NCI-H1048 (cell line): ENCODE measurements at regions not wholly inside any gene's neighbourhood (a gene's known extent, or its start where the extent isn't known, plus 50 kb on each side); places are given as distances from the start of the nearest gene placed in this dataset.

ENCODE experiments used
- DNase-seq: peaks from one replicate; lab custom pipeline; 2025; lab: John Stamatoyannopoulos, UW

DNA sequence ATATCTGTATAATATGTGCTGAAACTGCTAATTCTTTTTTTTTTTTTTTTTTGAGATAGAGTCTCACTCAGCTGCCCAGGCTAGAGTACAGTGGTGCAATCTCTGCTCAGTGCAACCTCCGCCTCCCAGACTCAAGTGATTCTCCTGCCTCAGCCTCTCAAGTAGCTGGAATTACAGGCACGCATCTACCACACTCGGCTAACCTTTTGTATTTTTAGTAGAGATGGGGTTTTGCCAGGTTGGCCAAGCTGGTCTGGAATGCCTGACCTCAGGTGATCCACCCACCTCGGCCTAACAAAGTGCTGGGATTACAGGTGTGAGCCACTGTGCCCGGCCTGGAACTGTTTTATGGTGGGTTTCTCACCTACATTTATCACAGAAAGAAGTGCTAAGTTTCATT, 307.8 kb upstream of the STT3B start:
- no peak for DNase-seq

DNA sequence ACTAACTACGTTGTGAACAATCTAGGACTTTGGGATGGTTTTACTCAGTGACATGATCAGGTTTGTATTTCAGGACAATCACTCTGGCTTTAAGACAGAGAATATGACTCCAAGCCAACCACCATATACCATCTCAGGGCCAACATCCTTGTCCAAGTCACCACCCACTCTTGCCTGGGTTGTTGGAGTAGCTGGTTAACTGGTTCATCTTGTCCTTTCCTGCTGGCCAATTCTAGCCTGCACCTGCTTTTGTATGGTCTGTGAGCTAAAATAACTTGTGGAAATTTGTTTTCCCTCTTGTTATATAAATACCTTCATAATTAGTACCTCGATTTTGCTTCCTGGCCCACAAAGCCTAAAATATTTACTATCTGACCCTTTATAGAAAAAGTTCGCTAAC, 306.8 kb upstream of the STT3B start:
- no peak for DNase-seq

DNA sequence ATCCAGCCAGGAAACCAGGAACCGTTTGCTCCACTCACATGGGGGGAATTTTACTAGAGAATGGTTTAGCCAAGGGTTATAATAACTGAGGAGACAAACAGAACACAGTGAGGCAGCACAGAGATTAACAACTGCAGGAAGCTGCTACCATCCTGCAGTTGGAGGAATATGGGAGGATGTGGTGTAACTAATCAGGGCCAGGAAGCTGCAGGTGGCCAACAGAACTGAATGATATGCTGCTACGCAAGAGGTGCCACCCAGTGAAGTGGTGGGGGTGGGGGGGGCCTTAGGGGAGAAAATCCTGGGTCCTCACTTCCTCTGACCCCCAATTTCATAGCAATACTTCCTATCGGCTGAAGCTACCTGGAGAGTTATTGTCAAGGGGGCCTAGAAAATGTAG, 306.4 kb upstream of the STT3B start:
- no peak for DNase-seq

DNA sequence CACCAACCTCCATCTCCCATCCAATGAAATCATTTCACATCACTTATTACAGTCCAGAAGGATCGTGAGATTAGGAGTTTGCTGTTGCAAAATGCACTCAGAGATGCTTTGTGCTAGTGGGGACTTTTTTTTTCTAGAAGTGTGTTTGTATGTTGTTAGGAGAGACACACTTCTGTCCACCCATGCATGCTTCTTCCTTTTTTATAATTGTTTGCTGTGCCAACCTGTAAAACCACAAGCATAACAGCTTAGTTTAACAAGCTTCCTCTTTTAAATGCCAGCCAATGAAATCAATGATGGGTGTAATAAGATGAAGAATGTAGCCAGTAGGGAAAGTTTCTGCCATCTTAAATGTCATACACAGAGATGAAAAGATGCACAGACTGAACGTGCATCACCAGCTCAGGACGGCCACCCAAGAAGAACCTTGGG, 305.6 kb upstream of the STT3B start:
- DNase-seq: no peak

DNA sequence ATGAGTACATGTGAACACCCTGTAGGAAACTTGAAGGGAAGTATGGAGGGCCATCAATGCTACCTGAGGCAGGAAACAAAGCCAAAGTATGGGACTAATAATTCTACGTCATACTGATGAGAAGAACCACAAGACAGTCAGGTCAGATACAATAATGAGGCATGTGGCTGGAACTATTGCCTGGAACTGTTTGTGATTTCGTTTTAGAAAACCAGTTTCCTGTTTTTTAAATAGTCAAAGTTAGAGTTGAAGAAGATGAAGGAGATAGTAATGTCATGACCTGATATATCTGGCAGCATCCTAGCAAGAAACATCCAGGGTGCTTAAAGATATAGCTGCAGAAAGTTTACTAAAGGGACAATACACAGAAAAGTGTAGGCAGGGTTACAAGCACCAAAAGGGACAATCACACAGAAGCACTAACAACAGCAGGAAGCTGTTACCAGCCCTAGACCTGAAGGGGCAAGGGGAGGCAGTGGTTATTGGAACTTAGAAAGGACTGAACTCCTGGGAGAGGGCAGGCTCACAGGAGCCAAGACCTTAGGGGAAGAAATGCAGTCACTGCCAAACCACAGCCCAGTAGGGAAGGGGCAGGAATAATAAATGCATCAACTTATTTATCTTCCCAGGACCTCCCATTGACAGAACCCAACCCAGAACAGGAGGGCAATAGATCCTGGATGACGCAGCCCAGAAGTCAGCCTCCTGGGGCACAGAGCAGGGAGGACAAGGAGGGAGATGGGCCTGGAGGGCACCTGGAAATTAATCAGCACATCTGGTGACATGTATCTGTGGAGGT, 302.1 kb upstream of the STT3B start:
- DNase-seq: no peak

DNA sequence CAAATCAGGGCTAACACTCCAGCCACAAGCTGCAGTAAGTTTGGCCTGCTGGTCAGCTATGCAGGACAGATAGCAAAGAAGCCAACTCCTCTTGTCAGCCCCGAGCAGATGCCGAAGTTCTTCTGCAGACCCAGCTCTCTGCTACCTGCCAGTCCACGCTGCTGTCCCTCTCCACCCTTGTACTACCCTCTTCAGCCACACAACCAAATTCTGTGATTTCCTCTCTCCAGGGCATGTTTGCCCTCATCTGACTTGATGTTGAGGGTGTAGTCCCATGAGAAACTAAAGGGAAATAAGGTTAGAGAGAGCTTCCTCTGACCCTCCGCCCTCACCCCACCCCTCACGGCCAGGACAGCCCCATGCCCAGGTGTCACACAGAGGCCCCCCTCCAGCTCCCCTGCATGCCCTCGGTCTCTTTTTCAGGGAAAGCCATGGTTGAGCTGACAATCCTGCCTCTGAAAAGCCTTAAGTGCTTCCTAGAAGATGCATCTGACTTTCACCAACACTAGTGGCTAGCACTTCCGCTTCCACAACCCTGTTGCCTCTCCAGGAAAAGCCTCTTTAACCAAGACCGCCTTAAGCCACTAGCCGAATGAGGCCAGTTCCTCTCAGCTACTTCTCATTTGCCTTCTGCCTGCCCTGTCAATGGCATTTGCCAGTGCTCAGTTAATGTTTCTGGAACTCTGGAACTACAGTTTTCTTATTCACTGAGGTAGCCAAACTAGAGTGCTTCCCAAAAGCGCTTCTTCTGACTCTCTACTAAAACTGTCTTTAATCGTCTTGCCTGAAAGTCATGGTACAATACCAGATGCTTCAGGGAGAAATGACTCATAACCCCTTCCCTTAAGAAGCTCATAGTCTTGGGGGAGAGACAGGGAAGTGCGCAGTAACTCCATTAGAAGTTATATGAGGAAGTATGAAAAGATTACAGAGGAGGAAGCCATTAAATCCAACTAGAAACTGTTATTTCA, 300.4 kb upstream of the STT3B start:
- DNase-seq: no peak

DNA sequence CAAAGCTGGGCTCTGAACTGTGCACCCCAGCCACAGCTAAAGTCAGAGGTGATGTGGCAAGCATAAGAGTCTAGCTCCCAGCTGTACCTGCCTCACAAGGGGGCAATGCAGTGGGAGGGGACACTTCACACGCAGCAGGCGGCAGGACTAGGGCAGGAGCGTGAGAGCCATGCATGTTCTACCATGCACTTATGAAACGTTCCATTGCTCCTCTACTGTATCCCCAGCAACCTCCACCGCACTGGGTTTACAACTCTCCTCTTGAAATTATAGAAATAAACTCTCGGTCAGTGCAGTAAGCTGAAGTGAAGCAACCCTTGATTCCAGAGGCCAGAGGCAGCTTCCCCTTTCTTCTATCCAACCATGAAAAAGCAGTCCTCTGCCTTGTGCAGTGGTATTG, 298.6 kb upstream of the STT3B start:
- no peak for DNase-seq

DNA sequence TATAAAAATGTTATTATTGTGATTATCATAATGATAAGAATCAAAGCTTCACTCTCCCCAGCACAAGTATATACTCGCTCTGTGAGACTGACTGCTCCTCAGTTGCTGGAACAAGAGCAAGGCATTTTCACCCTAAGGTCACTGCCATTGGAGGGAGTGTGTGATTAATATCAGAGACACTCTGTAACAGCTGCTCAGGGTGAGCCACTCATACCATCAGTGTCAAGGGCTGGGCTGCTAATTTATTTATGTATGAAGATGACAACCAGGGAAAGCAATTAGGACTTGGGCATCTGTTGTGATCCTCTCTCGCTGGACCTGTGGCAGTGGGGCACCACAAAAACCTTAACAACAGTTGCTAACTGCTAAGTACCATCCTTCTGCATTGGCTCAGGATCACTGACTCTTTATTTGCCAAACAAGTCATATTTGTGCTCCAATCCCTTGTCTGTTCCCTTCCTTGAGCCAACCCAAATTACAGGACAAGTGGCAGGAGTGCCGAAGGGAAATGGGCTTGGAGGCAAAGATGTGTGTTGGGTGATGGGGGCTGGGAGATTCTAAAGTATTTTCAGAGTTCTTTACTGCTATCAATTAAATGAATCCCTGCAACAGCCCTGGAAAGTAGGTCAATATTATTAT, 297.5 kb upstream of the STT3B start:
- DNase-seq: no peak

DNA sequence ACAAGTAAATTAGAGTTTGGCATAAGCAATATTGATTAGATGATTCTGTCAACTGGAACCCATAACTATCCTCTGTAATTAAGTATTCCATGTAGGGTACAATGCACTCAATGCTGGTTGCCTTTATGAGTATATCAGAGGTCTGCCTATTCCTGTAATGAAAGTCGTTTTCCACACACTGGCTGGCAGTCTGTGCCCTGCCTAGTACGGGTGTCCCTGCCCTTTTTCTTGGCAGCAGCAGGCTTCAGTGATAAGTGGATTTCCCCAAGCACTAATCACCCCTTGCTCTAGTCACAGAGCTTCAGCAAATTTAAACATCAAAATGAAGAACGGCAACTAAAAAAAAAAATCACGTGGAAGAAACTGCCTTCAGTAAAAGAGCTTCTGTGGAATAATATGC, 294.8 kb upstream of the STT3B start:
- DNase-seq: no peak

DNA sequence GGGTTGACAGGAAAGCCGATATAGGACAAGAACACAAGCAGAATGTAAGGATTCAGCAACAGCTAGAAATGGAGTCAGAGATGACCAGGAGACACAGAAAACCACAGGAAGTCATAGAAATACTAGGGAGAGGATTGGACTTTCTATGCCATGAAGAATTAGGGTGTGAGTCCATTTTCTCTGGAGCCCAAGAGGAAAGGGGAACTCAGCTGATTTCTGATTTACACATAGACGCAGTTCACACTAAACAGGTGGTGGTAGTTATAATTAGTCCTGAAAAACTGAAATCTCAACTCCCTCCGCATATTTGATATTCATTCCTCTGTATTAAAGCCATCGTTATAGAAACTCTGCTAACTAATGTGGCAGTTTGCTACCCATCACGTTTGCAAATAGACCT, 292.7 kb upstream of the STT3B start:
- no peak for DNase-seq

DNA sequence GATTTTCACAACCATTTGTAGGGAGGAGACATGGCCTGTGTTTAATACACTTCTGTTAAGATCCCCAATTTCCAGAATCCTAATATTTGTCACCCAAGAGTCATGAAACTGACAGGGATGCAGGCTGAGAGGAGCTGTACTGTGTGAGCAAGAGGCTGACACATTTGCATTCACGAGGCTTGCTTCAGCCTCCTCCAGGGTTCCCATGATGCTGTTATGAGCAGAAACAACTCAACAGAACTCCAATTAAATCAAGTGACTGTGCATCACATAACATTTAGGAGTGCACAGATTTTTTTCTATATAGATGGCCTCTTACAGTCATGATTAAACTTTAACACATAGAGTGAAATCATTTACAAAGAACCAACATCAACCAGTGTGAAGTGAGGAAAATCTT, 292.3 kb upstream of the STT3B start:
- no peak for DNase-seq

DNA sequence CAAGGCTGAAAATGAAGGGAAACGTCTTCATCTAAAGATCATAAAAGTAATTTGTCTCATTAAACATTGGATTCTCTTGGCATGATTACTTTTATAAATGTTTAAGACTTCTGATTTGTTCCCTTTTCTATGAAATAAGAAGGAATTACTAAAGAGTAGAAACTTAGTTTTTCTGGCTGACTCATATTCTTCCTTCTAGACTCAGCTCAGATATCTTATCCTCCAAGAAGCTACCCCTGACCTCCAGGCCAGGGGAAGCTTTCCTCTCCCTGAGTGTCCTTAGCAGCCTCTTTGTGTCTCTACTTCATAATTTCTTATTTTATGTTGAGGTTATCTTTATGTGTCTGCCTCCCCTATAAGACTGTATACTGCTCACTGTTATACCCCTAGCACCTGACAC, 291.9 kb upstream of the STT3B start:
- no peak for DNase-seq

DNA sequence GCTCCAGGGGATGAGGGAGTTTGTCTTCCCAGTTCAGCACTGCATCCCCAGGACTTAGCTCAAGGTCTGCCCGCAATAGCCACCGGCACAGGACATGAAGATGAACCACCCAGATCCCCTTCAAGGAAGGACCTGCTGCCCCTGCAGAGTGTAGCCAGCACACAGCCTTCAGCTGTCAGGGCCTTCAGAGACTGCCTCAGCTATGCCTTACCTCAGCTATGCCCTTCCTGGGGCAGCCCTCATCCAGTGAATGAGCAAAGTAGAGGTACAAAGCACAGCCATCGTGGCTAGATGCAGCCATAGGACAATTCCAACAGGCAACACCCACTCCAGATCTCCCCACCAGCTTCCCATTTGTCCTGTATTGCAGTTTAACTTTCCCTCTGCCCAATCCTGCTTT, 291.2 kb upstream of the STT3B start:
- no peak for DNase-seq

DNA sequence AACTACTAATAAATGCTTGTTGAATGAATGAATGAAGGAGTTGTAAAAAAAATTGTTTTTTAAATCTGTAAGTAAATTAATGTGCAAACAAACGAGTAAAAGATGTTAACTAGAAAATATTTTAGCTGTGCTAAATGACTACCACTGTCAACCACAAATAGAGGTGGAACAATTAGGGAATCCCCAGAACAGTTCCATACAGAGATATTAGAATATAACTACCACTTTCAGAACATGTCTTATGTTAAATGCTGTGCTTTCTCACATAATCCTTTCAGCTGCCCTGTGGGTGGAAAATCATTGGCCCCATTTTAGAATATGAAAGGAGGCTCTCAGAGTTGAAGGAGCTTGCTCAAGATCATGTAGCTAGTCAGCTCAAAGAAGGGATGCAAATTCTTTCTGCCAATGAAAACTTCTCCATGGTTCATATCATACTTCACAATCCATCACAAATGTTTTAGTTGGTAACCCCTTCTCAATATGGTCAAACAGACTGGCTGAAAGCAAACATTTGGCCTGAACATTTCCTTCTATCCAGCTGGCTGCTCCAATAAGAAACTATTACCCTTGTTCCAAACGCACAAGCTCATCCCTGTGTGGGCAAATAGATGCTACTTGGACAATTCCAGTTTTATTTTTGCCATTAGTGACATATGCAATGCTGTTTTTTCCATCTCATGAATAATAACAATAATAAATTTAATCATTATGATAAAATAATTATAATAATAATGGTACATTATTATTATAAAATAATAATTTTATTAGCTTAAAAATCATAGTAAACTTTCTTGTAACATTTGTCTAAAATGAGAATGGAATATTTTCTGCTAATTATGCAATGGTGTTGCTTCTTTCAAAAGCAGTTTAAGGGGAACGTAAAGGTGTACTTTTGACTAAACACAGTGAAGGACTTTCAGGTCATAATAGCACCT, 290.4 kb upstream of the STT3B start:
- no peak for DNase-seq

DNA sequence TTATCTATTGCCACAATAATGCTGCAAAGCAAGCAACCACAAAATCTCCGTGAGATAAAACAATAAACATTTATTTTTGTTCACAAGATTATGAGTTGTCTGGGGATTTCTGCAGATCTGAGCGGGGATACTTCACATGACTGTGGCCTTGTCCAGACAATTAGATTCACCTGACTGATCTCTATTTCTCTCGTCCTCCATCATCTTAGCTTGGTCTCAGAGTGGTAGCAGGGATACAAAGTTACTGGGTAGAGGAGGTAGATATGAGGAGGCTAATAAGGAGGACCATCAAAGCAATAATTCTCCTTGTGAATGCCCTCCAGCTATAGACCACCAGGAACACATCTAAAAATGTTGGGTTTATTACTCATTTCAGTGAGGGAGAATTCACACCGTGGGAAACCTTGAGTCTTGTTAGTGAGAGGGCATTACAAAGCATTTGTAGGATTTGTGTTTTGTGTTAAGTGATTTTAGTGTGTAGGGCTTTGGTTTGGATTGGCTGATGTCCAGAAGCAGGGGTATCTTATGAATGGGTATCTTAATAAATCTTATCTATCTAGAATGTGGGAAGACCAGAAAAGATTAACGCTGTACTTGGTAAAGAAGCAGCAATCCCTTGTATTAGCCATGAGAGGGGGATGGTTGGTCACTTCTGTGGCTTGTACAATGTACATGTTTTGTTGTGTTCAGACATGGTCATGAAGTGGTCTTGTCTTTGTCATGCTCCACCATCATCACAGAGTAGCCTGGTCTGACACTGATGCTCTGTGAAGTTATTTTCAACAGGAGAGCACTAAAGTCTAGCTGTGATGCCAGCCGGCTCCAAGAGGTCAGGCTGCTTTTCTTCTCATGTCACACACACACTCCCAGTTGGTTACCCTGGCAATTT, 287.6 kb upstream of the STT3B start:
- DNase-seq: no peak

DNA sequence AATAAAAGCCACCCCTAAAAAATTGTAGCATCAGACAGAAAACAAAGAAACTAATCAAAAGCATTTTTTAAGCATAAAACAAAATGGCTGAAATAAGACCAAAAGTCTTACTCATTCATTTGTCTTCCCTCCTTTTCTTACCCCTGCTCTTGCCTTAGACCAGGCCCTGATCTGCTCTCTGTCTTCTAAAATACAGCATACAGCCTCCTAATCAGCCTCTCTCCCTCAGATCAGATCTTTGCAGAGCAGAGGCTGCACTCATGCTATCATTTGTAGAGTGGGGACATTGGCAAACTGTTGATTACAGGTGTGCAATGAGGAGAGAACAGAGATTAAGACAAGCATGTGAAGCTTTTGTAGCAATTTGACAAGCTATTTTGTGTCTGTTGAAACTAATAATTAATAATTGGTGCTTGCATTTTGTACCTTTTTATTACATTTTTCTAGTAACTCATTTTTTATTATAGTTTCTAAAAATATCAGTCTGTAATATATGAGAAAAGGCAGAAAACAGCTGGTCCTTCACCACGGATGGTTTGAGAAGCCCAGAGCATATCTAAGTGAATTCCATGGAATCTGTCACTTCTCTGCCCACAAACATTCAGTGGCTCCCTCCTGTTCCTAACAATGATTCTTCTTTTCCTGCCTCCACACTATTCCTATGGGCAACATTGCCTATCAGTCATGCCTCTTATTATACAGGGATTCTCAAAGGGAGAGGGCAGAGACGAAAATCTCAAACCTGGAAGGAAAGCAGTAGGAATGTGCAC, 286.2 kb upstream of the STT3B start:
- DNase-seq: no peak

DNA sequence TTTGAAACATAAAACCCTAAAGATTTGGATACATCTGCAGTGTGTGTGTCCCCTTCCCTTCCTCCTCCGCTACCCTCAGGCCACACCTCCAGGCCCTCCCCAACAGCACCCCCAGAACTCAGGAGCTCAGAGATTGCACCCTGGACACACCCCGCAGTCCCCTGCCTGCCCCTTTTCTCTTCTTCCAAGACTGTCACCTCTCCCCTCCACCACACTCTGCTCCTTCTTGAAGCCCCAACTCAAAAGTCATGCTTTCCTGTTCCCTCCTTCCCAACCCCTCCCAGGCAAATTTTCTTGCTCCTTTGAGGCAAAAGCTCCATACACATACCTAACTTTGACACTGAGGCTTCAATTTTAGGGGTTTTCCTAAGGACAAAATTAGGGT, 285.7 kb upstream of the STT3B start:
- no peak for DNase-seq

DNA sequence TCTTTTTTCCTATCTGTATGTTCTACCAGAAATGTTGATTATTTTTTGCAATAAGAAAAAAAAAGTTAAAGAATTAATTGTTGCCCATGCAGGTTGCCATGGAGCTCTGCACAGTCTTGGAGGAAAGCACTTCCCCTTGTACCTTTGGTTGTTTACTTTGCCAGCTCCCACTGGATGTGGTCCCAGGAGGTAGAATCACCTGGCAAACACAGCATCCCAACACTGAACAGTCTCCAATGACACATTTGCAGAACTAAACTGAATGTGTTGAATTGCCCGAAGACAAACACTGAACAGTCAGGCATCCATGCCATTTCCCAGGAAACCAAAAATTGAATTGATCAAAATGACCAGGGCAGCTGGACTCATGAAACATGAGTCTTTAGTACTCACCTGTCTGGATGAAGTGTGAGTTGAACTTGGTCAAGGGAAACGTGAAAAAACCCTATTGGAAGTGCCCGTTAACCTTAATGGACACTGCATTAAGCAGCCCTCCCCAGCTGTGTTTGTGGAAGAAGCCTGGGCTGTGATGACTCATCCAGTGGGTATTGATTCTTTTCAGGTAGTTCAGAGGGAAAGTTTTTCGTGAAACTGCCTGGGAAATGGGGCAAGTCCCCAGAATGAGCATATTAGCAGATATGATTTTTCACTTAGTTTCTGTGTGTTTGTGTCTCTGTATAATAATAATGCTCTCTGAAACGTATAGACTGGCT, 284.7 kb upstream of the STT3B start:
- DNase-seq: no peak

DNA sequence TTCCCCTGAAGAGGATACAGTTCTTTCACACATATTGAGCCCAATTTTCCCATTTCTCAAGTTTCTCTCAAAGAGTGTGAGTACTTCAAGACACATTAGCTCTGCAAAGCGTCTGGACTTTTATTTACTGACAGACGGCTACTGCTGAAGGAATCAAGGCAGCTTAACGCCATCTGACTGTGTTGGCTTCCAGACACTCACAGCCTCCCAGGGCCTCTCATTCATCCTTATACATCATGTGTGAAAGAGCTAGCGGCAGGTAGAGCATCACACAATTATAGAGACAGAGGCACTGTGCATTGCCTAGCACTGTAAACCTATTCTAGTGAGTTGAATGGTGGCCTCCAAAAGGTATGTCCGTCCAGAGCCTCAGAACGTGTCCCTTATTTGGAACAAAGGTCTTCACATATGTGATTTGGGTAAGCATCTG, 284.1 kb upstream of the STT3B start:
- DNase-seq: no peak
